ENCODE measurements at regions not wholly inside any gene's neighbourhood (a gene's known extent, or its start where the extent isn't known, plus 50 kb on each side); places are given as distances from the start of the nearest gene placed in this dataset.

GRCh38 chr3:66644549-66644948, 143.7 kb upstream of the LRIG1 start:
- TF ChIP-seq, protein P1, sequence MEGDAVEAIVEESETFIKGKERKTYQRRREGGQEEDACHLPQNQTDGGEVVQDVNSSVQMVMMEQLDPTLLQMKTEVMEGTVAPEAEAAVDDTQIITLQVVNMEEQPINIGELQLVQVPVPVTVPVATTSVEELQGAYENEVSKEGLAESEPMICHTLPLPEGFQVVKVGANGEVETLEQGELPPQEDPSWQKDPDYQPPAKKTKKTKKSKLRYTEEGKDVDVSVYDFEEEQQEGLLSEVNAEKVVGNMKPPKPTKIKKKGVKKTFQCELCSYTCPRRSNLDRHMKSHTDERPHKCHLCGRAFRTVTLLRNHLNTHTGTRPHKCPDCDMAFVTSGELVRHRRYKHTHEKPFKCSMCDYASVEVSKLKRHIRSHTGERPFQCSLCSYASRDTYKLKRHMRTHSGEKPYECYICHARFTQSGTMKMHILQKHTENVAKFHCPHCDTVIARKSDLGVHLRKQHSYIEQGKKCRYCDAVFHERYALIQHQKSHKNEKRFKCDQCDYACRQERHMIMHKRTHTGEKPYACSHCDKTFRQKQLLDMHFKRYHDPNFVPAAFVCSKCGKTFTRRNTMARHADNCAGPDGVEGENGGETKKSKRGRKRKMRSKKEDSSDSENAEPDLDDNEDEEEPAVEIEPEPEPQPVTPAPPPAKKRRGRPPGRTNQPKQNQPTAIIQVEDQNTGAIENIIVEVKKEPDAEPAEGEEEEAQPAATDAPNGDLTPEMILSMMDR (IDR thresholded peaks at IDR 0.05): no peak
- TF ChIP-seq POLR2A (IDR thresholded peaks at IDR 0.05): no peak
